ENCODE measurements at regions not wholly inside any gene's neighbourhood (a gene's known extent, or its start where the extent isn't known, plus 50 kb on each side); places are given as distances from the start of the nearest gene placed in this dataset.
"Not testable (repeated sequence)": the region's sequence is repeated elsewhere in the genome, so short reads cannot be mapped to it uniquely, and the experiment has no call there.

- Mint-ChIP-seq H3K27ac (ENCODE audit: unreplicated experiment) (no peak overlapping the region), H3K9me3 (ENCODE audit: unreplicated experiment) (peaks cover 13% of the 10 kb centered on the region), H3K4me1 (ENCODE audit: unreplicated experiment) (no peaks in the 10 kb centered on the region), H3K27me3 (ENCODE audit: unreplicated experiment) (peaks cover 2% of the 10 kb centered on the region), H3K36me3 (ENCODE audit: unreplicated experiment) (no peaks in the 10 kb centered on the region), H3K4me3 (ENCODE audit: unreplicated experiment) (no peak overlapping the region)
- TF ChIP-seq CTCF (IDR thresholded peaks at IDR 0.05) = no peak
- DNase-seq (ENCODE audit: extremely low spot score, unreplicated experiment) = no peak
These were observed 99.5 kb upstream of the TMTC4 start for GRCh38 chr13:100773923-100774663.

GRCh38 chr13:100773429-100773828, 98.8 kb upstream of the TMTC4 start:
- H3K9me3 Mint-ChIP-seq (ENCODE audit: unreplicated experiment) = peaks cover 13% of the 10 kb centered on the region
- no peak overlapping the region for H3K4me3 Mint-ChIP-seq (ENCODE audit: unreplicated experiment)
- H3K27ac Mint-ChIP-seq (ENCODE audit: unreplicated experiment) = no peak overlapping the region
- no peaks in the 10 kb centered on the region for H3K36me3 Mint-ChIP-seq (ENCODE audit: unreplicated experiment)
- no peak for DNase-seq (ENCODE audit: extremely low spot score, unreplicated experiment)
- no peak for TF ChIP-seq CTCF (IDR thresholded peaks at IDR 0.05)
- no peaks in the 10 kb centered on the region for H3K4me1 Mint-ChIP-seq (ENCODE audit: unreplicated experiment)
- H3K27me3 Mint-ChIP-seq (ENCODE audit: unreplicated experiment) = peaks cover 2% of the 10 kb centered on the region

DNA sequence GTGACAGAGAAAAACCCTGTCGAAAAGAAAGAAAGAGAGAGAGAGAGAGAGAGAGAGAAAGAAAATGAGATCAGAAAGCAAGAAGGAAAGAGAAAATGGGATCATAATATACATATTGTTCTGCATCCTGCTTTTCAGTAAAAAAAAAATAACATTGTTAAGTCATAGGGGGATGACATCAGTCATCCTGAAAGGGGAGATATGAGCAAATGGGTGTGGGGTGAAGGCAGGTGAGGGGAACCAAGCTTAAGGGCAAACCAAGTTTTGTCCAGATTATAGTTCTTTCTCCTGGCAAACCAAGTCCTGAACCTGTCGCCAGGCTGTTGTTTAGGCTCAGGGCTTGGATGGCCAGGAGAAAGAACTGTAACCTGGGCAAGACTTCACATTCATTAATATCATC, 92.6 kb upstream of the TMTC4 start:
- no peaks in the 10 kb centered on the region for H3K27me3 Mint-ChIP-seq (ENCODE audit: unreplicated experiment)
- no peak overlapping the region for H3K27ac Mint-ChIP-seq (ENCODE audit: unreplicated experiment)
- H3K36me3 Mint-ChIP-seq (ENCODE audit: unreplicated experiment) = no peaks in the 10 kb centered on the region
- no peak for DNase-seq (ENCODE audit: extremely low spot score, unreplicated experiment)
- H3K4me3 Mint-ChIP-seq (ENCODE audit: unreplicated experiment) = no peak overlapping the region
- no peaks in the 10 kb centered on the region for H3K4me1 Mint-ChIP-seq (ENCODE audit: unreplicated experiment)
- peaks cover 13% of the 10 kb centered on the region for H3K9me3 Mint-ChIP-seq (ENCODE audit: unreplicated experiment)
- no peak for TF ChIP-seq CTCF (IDR thresholded peaks at IDR 0.05)

GRCh38 chr13:100766570-100766969, 92.0 kb upstream of the TMTC4 start:
- not testable (repeated sequence) for H3K4me1 Mint-ChIP-seq (ENCODE audit: unreplicated experiment); H3K4me3 Mint-ChIP-seq (ENCODE audit: unreplicated experiment); H3K27me3 Mint-ChIP-seq (ENCODE audit: unreplicated experiment); H3K27ac Mint-ChIP-seq (ENCODE audit: unreplicated experiment); DNase-seq (ENCODE audit: extremely low spot score, unreplicated experiment); H3K36me3 Mint-ChIP-seq (ENCODE audit: unreplicated experiment)
- H3K9me3 Mint-ChIP-seq (ENCODE audit: unreplicated experiment) = peaks cover 13% of the 10 kb centered on the region

GRCh38 chr13:100764937-100765336, 90.3 kb upstream of the TMTC4 start:
- no peaks in the 10 kb centered on the region for H3K36me3 Mint-ChIP-seq (ENCODE audit: unreplicated experiment)

DNA sequence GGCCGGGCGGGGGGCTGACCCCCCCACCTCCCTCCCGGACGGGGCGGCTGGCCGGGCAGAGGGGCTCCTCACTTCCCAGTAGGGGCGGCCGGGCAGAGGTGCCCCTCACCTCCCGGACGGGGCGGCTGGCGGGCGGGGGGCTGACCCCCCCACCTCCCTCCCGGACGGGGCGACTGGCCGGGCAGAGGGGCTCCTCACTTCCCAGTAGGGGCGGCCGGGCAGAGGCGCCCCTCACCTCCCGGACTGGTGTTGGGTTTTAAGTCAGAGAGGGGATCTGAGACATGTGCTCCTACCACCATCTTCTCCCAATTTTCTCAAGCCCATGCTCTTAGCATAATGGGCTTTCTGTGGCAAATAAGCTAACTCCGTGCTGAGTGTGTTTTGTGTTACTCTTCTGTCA, 87.5 kb upstream of the TMTC4 start:
- H3K4me3 Mint-ChIP-seq (ENCODE audit: unreplicated experiment); H3K9me3 Mint-ChIP-seq (ENCODE audit: unreplicated experiment); DNase-seq (ENCODE audit: extremely low spot score, unreplicated experiment); H3K4me1 Mint-ChIP-seq (ENCODE audit: unreplicated experiment); H3K27me3 Mint-ChIP-seq (ENCODE audit: unreplicated experiment); H3K36me3 Mint-ChIP-seq (ENCODE audit: unreplicated experiment); H3K27ac Mint-ChIP-seq (ENCODE audit: unreplicated experiment): not testable (repeated sequence)

More at GRCh38 chr13:100764937-100765336, 90.3 kb upstream of the TMTC4 start:
- H3K4me3 Mint-ChIP-seq (ENCODE audit: unreplicated experiment) = no peak overlapping the region
- H3K4me1 Mint-ChIP-seq (ENCODE audit: unreplicated experiment) = no peaks in the 10 kb centered on the region
- no peaks in the 10 kb centered on the region for H3K27me3 Mint-ChIP-seq (ENCODE audit: unreplicated experiment)
- H3K9me3 Mint-ChIP-seq (ENCODE audit: unreplicated experiment) = no peaks in the 10 kb centered on the region
- no peak overlapping the region for H3K27ac Mint-ChIP-seq (ENCODE audit: unreplicated experiment)
- DNase-seq (ENCODE audit: extremely low spot score, unreplicated experiment) = no peak
- no peak for TF ChIP-seq CTCF (IDR thresholded peaks at IDR 0.05)

Measured in osteocyte (in vitro differentiated cells).